Activated T-cell treated with anti-CD3 and anti-CD28 coated beads for 48 hours (primary cell): ENCODE measurements at regions not wholly inside any gene's neighbourhood (a gene's known extent, or its start where the extent isn't known, plus 50 kb on each side); places are given as distances from the start of the nearest gene placed in this dataset.

Source experiments
- DNase-seq: peaks from one replicate; pipeline ENCODE4 v3.0.0-alpha.2; 2020; ENCODE audit warnings: low read depth

- no peak for DNase-seq
These were observed 248.2 kb downstream of the TMX3 start for GRCh38 chr18:68466672-68467071.

GRCh38 chr18:68462766-68463165, 252.1 kb downstream of the TMX3 start:
- no peak for DNase-seq

DNA sequence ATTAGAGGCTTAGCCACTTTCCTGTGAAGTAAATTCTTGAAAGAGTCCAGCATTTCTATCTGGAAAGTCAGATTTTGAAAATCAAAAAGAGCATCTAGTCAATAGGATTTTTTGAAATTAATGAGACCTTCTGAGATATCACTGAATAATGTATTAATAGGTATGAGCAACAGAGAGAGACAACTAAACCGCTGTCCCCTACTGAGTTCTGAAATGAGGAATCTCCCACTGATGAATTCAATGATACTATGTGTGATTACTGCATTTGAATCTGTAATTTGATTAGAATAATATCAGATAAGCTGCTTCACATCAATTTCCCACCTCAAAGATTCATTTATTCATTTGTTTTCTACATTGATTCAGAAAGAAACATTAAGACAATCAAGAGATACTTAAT, 252.8 kb downstream of the TMX3 start:
- no peak for DNase-seq

DNA sequence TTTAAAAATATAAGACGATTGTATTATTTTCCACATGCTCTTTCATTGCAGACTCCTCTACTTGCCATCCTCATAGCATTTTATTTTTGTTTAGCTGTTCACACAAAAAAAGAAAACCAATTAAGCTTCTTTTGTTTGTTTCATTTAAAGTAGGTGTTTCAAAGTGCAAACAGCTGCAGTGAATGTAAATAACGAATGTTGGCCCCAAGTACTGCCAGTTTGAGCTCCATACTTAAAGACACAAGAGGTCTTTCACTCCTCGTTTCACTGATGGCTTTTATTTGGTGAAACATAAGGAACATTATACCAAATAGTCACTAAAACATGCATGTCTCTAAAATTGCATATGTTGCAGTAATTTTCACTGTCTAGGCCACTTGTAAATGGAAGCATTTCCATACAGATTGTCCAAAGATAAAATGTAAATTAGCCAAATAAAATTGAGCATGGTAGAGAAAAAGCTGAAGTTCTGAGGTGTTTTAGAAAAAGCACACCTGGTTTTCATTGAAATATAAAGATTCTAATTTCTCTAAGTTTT, 253.4 kb downstream of the TMX3 start:
- DNase-seq = no peak

GRCh38 chr18:68459968-68460367, 254.9 kb downstream of the TMX3 start:
- no peak for DNase-seq

GRCh38 chr18:68456985-68457384, 257.9 kb downstream of the TMX3 start:
- no peak for DNase-seq

GRCh38 chr18:68455229-68455603, 259.7 kb downstream of the TMX3 start:
- DNase-seq = no peak

GRCh38 chr18:68454511-68455228, 260.2 kb downstream of the TMX3 start:
- DNase-seq = no peak

DNA sequence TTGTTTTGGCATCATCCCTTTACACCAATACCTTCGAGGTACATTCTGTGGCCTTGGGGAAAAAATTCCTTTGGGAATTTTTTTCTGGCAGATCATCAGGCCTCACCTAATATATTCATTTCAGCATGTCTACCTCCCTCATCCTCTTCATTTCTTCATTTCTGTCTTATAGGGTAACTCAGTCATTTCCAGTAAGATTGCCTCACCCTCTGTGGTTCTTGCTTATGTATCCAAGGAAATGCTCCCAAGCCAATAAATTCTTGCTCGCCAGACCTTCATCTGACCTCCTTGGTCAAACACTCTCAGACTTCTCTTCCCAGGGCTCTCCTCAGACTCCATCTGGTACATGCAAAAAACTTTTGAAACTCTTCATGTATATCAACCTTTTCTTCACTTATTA, 265.6 kb downstream of the TMX3 start:
- no peak for DNase-seq

- no peak for DNase-seq
These were observed 266.2 kb downstream of the TMX3 start for GRCh38 chr18:68448736-68449135.

DNA sequence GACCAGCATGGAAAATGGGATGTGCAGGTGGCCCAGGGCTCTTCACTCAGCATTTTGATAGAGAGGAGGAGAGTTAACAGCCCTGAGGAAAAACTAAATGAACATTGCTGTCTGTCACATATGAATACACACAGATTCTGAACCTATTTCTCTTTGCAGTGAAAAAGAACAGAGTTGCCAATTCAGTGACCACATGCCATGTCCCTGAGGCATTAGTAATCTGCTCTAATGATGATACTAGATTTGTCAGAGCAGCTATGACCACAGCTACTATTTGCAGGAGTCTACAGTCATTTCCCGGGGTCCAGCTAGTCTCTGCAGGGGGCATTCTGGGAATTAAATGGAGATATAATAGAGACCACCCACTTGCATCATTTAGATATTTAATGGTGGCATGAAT, 267.6 kb downstream of the TMX3 start:
- no peak for DNase-seq

DNA sequence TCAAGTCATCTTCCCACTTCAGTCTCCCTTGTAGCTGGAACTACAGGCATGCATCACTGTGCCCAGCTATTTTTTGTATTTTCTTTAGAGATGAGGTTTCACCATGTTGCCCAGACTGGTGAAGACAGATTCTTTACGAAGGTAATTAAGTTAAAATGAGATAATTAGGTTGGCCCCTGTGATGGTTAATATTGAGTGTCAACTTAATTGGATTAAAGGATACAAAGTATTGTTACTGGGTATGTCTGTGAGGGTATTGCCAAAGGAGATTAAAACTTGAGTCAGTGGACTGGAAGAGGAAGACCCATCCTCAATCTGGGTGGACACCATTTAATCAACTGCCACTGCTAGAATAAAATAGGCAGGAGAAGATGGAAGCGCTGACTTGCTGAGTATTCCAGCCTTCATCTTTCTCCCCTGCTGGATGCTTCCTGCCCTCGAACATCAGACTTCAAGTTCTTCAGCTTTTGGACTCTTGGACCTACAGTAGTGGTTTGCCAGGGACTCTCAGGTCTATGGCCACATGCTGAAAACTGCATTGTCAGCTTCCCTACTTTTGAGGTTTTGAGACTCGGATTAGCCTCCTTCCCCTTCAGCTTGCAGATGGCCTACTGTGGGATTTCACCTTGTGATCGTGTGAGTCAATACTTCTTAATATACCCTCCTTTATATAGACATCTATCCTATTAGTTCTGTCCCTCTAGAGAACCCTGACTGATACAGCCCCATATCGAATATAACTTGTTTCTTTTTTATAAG, 269.1 kb downstream of the TMX3 start:
- no peak for DNase-seq

- no peak for DNase-seq
These were observed 269.8 kb downstream of the TMX3 start for GRCh38 chr18:68445136-68445535.

GRCh38 chr18:68441241-68441640, 273.7 kb downstream of the TMX3 start:
- no peak for DNase-seq

- no peak for DNase-seq
These were observed 274.5 kb downstream of the TMX3 start for GRCh38 chr18:68440433-68440832.

- no peak for DNase-seq
These were observed 275.3 kb downstream of the TMX3 start for GRCh38 chr18:68439642-68440041.

DNA sequence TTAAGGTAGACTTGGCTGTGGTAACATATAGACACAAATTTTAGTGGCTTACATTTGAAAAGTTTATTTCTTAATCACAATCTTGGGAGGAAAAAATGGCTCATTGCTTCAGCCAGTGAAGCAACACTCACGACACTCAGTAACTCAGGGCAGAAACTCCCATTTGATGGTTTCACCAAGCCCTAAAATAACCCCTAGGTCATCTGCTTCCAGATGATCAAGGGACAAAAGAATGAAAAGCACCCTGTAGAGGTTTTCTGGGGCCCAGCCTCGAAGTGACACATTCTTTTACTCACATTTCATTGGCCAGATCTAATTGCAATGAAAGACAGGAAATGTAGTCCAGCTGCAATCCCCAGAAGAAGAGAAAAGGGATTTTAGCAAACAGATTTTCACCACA, 275.9 kb downstream of the TMX3 start:
- no peak for DNase-seq

DNA sequence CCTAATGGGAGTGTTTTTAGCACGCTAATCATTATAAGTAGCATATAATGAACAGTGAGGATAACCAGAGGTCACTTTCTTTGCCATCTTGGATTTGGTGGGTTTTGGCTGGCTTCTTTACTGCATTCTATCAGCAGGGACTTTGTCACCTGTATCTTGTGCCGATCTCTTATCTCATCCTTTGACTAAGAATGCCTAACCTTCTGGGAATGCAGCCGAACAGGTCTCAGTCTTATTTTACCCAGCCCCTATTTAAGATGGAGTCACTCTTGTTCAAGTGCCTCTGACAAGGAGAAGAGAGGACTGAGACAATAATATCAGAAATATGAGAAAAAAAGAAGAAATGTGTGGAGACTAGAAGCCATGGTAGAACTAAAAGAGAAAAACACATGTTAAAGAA, 276.4 kb downstream of the TMX3 start:
- DNase-seq = no peak

GRCh38 chr18:68436485-68436884, 278.4 kb downstream of the TMX3 start:
- DNase-seq = no peak

DNA sequence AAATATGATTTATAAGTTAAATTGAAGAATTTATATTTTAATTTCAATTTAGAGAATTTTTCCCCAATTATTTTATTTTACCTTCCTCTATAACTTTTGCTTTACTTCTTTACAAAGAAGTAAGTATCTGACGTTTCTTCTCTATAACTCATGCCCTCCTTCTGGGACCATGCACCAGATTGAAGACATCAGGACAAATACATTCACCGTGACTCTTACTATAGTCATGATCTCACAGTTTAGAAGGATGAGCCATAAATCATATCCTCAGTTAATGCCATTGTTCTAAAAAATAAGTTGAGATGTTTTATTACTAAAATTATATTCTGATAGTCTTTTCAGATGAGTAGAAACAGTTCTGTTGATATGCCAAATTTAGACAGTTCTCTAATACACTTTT, 279.3 kb downstream of the TMX3 start:
- DNase-seq = no peak

DNA sequence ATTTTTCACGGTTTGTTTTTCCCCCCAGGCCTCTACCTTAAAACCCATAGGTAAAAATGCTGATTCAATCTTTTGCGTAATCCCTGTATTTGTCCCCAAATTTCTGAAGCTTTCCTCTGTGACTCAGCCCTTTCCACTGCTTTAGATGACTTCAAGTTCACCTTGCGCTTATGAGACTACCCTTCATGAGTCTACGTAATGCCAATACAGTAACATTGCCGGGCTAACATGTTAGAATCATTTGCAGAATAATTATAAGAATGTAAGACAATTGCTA, 283.0 kb downstream of the TMX3 start:
- no peak for DNase-seq

DNA sequence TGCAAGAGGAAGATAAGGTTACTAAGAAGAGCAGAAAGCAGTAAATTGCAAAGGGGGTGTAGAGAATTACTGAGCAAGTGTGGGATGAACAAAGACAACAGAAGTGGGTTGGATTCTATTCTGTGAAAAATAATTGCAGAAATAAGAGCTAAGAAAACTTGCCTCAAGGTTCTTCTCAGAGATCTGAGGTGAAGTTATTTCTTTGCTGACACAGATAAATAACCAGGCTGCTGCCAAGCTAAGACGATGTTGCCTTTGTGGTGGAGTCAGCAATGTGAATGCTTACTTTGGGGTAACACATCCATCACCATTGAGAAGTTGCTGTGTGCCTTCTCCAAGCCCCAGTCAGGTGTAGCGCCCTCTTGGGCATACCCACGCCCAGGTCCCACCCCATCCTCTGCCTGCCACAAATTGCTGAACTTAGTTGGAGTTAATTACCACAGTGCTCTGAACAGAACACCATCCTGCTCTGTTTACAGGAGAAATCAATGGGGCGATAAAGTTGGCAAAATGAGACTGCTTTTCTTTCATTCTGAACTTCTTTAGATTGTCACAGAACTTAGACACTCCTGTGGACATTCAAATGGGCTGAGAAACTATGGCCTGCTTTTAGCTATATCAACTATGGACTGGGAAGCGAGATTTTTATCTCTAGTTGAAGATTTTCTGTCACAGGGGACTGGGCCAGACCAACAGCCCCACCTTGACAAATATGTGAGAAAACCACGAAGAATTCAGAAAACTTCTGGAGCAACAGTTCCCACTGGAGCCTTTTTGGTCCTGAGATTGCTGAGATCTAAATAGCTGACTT, 283.6 kb downstream of the TMX3 start:
- no peak for DNase-seq

DNA sequence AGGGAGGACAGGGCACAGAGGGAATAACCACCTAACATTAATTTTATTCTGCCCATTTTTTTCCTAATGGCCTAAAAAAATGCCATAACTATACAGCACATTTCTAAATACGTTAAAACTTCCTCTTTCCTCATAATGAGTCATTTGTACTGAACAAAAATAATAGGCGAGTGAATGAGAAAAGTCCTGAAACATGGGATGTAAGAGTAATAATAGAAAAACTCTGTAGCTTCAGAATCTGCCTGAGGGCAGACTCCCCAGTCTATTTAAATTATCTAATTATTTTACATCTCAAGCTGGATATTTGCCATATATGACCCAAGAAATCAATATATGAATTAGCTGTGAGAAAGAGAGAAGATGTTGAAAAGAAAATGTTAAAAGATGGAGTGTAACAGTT, 285.1 kb downstream of the TMX3 start:
- no peak for DNase-seq
